Panc1 (cell line): ENCODE measurements at regions not wholly inside any gene's neighbourhood (a gene's known extent, or its start where the extent isn't known, plus 50 kb on each side); places are given as distances from the start of the nearest gene placed in this dataset.

ENCODE experiments used
- ATAC-seq: fragments of 200-7000 bp; cut with Tn5 transposase; 2 replicates; pipeline ENCODE4 v1.9.1; 2020; ENCODE audit warnings: mild to moderate bottlenecking, moderate library complexity
- BruUV-seq: library from RNA; stranded (reverse); fragments of 400-500 nt; replicated peaks from 2 replicates; lab custom pipeline; 2021; lab: Mats Ljungman, UMichigan
- CTCF ChIA-PET: fragments of 300-600 bp; sonication (Branson Sonifier 250); formaldehyde crosslinking; loops from one replicate; lab custom pipeline; 2022; ENCODE audit warnings: antibody characterized with exemption; lab: Charles Lee
- POLR2A ChIA-PET: fragments of 300-600 bp; sonication (Branson Sonifier 250); formaldehyde crosslinking; loops from one replicate; lab custom pipeline; 2022; ENCODE audit warnings: antibody characterized with exemption; lab: Charles Lee
- DNase-seq: peaks from one replicate; pipeline ENCODE4 v3.0.0-alpha.2; 2010; ENCODE audit warnings: low read depth, low spot score
- H3K27ac ChIP-seq: 2 replicates; pipeline ENCODE4 v1.5.1; 2011; ENCODE audit warnings: mild to moderate bottlenecking, low read length, inconsistent platforms
- H3K27me3 ChIP-seq: fragments of 200-500 bp; sonication (Bioruptor generic); 2 replicates; pipeline ENCODE4 v1.6.0; 2014; ENCODE audit warnings: low read length, inconsistent platforms; ENCODE audit not compliant: control insufficient read depth, insufficient read depth
- H3K36me3 ChIP-seq: fragments of 200-500 bp; sonication (Bioruptor generic); 2 replicates; pipeline ENCODE4 v1.5.1; 2014; ENCODE audit warnings: inconsistent platforms, mild to moderate bottlenecking, low read length, moderate library complexity; ENCODE audit not compliant: control insufficient read depth, insufficient read depth
- H3K4me1 ChIP-seq: 2 replicates; pipeline ENCODE4 v1.5.1; 2011; ENCODE audit warnings: inconsistent platforms, mild to moderate bottlenecking, low read length, moderate library complexity; ENCODE audit not compliant: control insufficient read depth, insufficient read depth
- H3K4me3 ChIP-seq, 2 experiments: 2 replicates each; pipeline ENCODE4 v1.5.1; 2011 to 2012; ENCODE audit warnings: low read depth in 2 of 2, low read length in 2 of 2, mild to moderate bottlenecking in 2 of 2, inconsistent platforms in 1 of 2, moderate library complexity in 1 of 2
- H3K9me3 ChIP-seq: fragments of 200-500 bp; sonication (Bioruptor generic); 2 replicates; pipeline ENCODE4 v1.5.1; 2014; ENCODE audit warnings: low read depth, mild to moderate bottlenecking, inconsistent platforms, low read length, moderate library complexity; ENCODE audit not compliant: control insufficient read depth, insufficient read depth
- CTCF ChIP-seq: fragments of 450-650 bp; IDR thresholded peaks from 2 replicates; pipeline ENCODE4 v1.5.1; 2017; ENCODE audit warnings: mild to moderate bottlenecking
- POLR2AphosphoS5 ChIP-seq: IDR thresholded peaks from 2 replicates; pipeline ENCODE4 v1.6.1; 2012; ENCODE audit warnings: mild to moderate bottlenecking, low read depth, low read length, moderate library complexity
- SIN3A ChIP-seq: IDR thresholded peaks from 2 replicates; pipeline ENCODE4 v1.6.1; 2012; ENCODE audit warnings: low read depth, mild to moderate bottlenecking, low read length, moderate library complexity, borderline replicate concordance; ENCODE audit not compliant: insufficient read depth
- TCF7L2 ChIP-seq: IDR thresholded peaks from 2 replicates; pipeline ENCODE4 v1.6.1; 2011; ENCODE audit warnings: mild to moderate bottlenecking, low read depth, low read length, inconsistent platforms
- in situ Hi-C: cut with HindIII; loops from 2 replicates; pipeline ENCODE4 v1.10.0; 2016; ENCODE audit warnings: low sequenced_read_pairs, low pct_unique_long_range_greater_than_20kb
- intact Hi-C: fragments of 100-400 bp; cut with micrococcal nuclease; formaldehyde crosslinking; loops from one replicate; pipeline ENCODE4 v1.10.0; 2022; ENCODE audit not compliant: unreplicated experiment
- TF ChIP-seq, protein P1 (sequence below), 2 experiments: IDR thresholded peaks; 2 replicates each; pipeline ENCODE4 v1.6.1; 2011 to 2012; ENCODE audit warnings: low read depth in 2 of 2, control low read depth in 1 of 2, low read length in 1 of 2, mild to moderate bottlenecking in 1 of 2, moderate library complexity in 1 of 2; ENCODE audit not compliant: insufficient read depth in 1 of 2

GRCh38 chr13:108408672-108409071 lies 139.2 kb downstream of the TNFSF13B start:
- CTCF ChIA-PET: no interaction called here
- TF ChIP-seq, protein P1, sequence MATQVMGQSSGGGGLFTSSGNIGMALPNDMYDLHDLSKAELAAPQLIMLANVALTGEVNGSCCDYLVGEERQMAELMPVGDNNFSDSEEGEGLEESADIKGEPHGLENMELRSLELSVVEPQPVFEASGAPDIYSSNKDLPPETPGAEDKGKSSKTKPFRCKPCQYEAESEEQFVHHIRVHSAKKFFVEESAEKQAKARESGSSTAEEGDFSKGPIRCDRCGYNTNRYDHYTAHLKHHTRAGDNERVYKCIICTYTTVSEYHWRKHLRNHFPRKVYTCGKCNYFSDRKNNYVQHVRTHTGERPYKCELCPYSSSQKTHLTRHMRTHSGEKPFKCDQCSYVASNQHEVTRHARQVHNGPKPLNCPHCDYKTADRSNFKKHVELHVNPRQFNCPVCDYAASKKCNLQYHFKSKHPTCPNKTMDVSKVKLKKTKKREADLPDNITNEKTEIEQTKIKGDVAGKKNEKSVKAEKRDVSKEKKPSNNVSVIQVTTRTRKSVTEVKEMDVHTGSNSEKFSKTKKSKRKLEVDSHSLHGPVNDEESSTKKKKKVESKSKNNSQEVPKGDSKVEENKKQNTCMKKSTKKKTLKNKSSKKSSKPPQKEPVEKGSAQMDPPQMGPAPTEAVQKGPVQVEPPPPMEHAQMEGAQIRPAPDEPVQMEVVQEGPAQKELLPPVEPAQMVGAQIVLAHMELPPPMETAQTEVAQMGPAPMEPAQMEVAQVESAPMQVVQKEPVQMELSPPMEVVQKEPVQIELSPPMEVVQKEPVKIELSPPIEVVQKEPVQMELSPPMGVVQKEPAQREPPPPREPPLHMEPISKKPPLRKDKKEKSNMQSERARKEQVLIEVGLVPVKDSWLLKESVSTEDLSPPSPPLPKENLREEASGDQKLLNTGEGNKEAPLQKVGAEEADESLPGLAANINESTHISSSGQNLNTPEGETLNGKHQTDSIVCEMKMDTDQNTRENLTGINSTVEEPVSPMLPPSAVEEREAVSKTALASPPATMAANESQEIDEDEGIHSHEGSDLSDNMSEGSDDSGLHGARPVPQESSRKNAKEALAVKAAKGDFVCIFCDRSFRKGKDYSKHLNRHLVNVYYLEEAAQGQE (IDR thresholded peaks at IDR 0.05; ENCODE audit: insufficient read depth in 1 of 2, low read depth in 2 of 2, low read length in 1 of 2): no peak
- TF ChIP-seq TCF7L2 (no peak), POLR2AphosphoS5 (no peak), SIN3A (no peak), CTCF (no peak)
- intact Hi-C loops: no loop called here
- POLR2A ChIA-PET: no interaction called here
- H3K27ac ChIP-seq: no peak overlapping the region
- BruUV-seq: no TSS peak
- H3K36me3 ChIP-seq: no peaks in the 10 kb centered on the region
- ATAC-seq: no peak
- no peaks in the 10 kb centered on the region for H3K9me3 ChIP-seq
- H3K27me3 ChIP-seq: no peaks in the 10 kb centered on the region
- no peaks in the 10 kb centered on the region for H3K4me1 ChIP-seq
- in situ Hi-C loops: no loop called here
- no peak overlapping the region for H3K4me3 ChIP-seq
- no peak for DNase-seq

DNA sequence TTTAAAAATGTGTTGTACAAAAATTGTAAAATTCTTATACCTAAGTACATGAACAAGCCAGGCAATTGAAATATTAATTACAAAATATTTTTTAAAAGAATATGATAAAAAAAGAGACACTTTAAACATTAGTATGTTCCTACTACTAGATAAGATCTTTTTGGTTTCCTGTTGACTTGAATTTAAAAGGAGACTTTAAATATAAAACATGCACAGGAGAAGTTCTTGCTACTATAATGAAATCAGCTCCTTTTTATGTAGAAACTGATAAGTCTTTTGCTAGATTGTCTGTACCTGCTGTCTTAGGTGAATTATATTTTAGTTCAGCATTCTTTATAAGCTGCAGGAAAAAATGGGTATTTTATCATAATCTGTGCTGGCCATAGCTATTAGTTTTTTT lies 140.2 kb downstream of the TNFSF13B start:
- H3K9me3 ChIP-seq: no peaks in the 10 kb centered on the region
- intact Hi-C loops: no loop called here
- ATAC-seq: no peak
- TF ChIP-seq TCF7L2 (no peak), CTCF (no peak), POLR2AphosphoS5 (no peak), SIN3A (no peak)
- TF ChIP-seq, protein P1 (IDR thresholded peaks at IDR 0.05; ENCODE audit: insufficient read depth in 1 of 2, low read depth in 2 of 2, low read length in 1 of 2): no peak
- no peak for DNase-seq
- BruUV-seq: no TSS peak
- CTCF ChIA-PET: no interaction called here
- in situ Hi-C loops: no loop called here
- H3K36me3 ChIP-seq: no peaks in the 10 kb centered on the region
- no peak overlapping the region for H3K4me3 ChIP-seq
- no peaks in the 10 kb centered on the region for H3K27me3 ChIP-seq
- POLR2A ChIA-PET: no interaction called here
- H3K27ac ChIP-seq: no peak overlapping the region
- no peaks in the 10 kb centered on the region for H3K4me1 ChIP-seq
